ENCODE measurements at regions not wholly inside any gene's neighbourhood (a gene's known extent, or its start where the extent isn't known, plus 50 kb on each side); places are given as distances from the start of the nearest gene placed in this dataset.

DNA sequence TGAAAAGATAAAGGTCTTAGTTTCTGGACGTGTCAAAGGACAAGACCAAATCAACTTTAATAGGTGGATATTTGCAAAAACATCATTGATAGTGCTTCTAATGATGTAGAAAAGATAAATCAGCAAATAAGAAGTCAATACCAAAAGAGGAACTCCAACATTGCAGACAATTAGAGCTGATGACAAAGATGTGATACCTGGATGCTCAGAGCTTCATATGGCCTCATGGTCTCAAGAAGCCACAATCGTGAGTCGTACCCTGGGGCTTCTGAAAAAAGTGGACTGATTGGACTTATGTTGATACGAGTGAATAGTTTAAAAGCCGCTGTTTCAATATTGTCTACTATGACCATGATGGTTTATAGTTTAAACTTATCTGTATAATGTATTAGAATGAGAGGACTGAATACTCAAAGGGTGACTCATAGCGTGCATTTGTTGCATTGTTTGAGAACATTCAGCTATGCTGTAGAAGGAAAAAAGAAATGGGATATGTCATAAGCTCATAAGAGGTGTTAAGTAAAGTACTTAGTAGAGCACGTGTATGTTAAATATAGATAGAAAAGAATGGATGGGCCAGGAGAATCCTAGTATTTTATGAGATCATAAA, 54.6 kb upstream of the RIPOR2 start (continued):
- TF ChIP-seq ZNF543 (CRISPR knock-in tag; IDR thresholded peaks at IDR 0.05) (no peak), SNRNP70 (IDR thresholded peaks at IDR 0.05; ENCODE audit: low read depth, low read length) (no peak)
- TF ChIP-seq, protein P1, sequence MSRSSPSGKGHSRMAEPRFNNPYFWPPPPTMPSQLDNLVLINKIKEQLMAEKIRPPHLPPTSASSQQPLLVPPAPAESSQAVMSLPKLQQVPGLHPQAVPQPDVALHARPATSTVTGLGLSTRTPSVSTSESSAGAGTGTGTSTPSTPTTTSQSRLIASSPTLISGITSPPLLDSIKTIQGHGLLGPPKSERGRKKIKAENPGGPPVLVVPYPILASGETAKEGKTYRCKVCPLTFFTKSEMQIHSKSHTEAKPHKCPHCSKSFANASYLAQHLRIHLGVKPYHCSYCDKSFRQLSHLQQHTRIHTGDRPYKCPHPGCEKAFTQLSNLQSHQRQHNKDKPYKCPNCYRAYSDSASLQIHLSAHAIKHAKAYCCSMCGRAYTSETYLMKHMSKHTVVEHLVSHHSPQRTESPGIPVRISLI (CRISPR knock-in tag; IDR thresholded peaks at IDR 0.05; ENCODE audit: borderline replicate concordance) = no peak

DNA sequence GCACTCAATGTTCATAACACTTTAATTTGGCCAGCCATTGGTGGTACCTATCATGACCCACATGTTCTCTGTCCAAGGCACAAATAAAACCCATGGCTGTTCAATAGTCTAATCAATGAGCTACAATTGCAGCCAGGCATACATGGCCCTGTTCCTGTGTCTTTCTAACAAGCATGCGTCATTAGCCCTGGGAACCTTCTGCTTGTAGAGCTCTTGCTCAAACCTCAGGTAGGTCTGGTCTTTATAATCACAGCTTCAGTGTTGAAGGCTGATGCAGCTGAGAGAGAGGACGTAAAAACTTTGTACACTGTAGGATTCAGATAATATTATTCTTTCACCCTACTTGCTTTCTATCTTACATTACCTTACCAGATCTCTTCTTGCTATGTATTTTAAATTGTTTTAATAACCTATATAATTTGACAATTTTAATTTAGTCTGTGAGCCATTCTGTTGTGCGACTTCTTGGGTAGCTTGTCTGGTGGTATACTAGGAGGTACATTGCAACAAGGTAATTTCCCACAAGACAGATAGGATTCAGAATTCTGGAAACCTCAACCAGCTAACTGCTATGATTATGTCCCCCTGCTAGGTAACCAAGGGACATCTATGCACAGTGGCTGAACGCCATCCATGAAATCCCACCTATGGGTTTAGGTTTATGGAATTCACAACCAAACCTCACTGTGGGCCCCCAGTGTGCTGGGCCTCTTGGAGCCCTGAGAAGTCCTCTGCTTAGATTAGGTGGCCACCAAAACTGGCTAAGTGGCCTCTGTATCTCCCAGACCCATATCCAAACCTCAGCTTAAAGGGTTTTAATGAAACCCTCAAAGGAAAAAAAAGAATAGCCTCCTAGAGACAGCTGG, 55.4 kb upstream of the RIPOR2 start:
- TF ChIP-seq BRD4 (CRISPR knock-in tag; IDR thresholded peaks at IDR 0.05) (no peak), MIXL1 (CRISPR knock-in tag; IDR thresholded peaks at IDR 0.05) (0 out of 2 replicates have a peak, but pooled peaks have one; percentile 1)
- in situ Hi-C loops (cut with HindIII; ENCODE audit: extremely low pct_ligation_motif_present, low pct_unique_long_range_greater_than_20kb) (loop anchor here (5.0 kb wide), 1 partner anchor 134 kb away; no protein-coding TSS in a partner anchor), intact Hi-C loops (cut with micrococcal nuclease; ENCODE audit: unreplicated experiment) (no loop called here)
- ChIA-PET POLR2A (interaction anchor here (1.1 kb wide), 1 partner anchor 135 kb away, joined by 3 read pairs; no protein-coding TSS in a partner anchor), CTCF (ENCODE audit: low intra/inter-chr PET ratio, low total read pairs) (interaction anchor here (2.6 kb wide), 1 partner anchor 135 kb away, joined by 41 read pairs; no protein-coding TSS in a partner anchor)
- WGBS (ENCODE audit: low lambda C conversion rate) = 69% methylated on average over 4 of the region's 4 CpGs
- H3K27ac ChIP-seq (ENCODE audit: extremely low read length, insufficient read depth, low read length) = no peak overlapping the region
- H3K4me2 ChIP-seq (ENCODE audit: low read depth, low read length) = no peak overlapping the region
- H3K27me3 ChIP-seq (ENCODE audit: control insufficient read depth in 1 of 2, insufficient read depth in 2 of 2, low read length in 2 of 2) = no peaks in the 10 kb centered on the region
- no peak overlapping the region for H2AFZ ChIP-seq (ENCODE audit: low read length)
- no peak overlapping the region for H3K4me3 ChIP-seq (replicated peaks in 1 of 3; ENCODE audit: insufficient read depth in 1 of 3, low read depth in 2 of 3, low read length in 3 of 3)
- no peak overlapping the region for H3K9ac ChIP-seq (ENCODE audit: insufficient read depth, low read depth, low read length)
- peaks cover 6% of the 10 kb centered on the region; the same call in 1 of the 2 replicates for H3K9me3 ChIP-seq (ENCODE audit: low read length)
- no peaks in the 10 kb centered on the region for H3K4me1 ChIP-seq (ENCODE audit: insufficient read depth, low read length)
- ATAC-seq (peak; percentile 43; the same call in 2 of the 3 replicates), FAIRE-seq (no peak), DNase-seq (ENCODE audit: low spot score) (no peak)
- BruUV-seq (replicated peaks) = no TSS peak
- no peaks in the 10 kb centered on the region for H4K20me1 ChIP-seq (ENCODE audit: insufficient read depth, low read length)
- no peaks in the 10 kb centered on the region for H3K36me3 ChIP-seq (replicated peaks in 1 of 2; ENCODE audit: control insufficient read depth in 1 of 2, insufficient read depth in 2 of 2, low read length in 2 of 2)
- H3K79me2 ChIP-seq (ENCODE audit: insufficient read depth, low read length) = no peaks in the 10 kb centered on the region
